Activated T-cell treated with anti-CD3 and anti-CD28 coated beads, Interleukin-2, amount 50 U/mL, for 4 hours (primary cell): ENCODE measurements at regions not wholly inside any gene's neighbourhood (a gene's known extent, or its start where the extent isn't known, plus 50 kb on each side); places are given as distances from the start of the nearest gene placed in this dataset.
"Not testable (repeated sequence)": the region's sequence is repeated elsewhere in the genome, so short reads cannot be mapped to it uniquely, and the experiment has no call there.

Source experiments
- ATAC-seq, 2 donors: fragments of 200-7000 bp; cut with Tn5 transposase; one replicate each; pipeline ENCODE4 v1.10.0; 2021
- DNase-seq: peaks from one replicate; pipeline ENCODE4 v3.0.0-alpha.2; 2020
- H3K27me3 Mint-ChIP-seq: one replicate; pipeline ENCODE4 v1.8.0; 2021; ENCODE audit warnings: low read depth, mixed read lengths
- H3K36me3 Mint-ChIP-seq: one replicate; pipeline ENCODE4 v1.8.0; 2022; ENCODE audit warnings: mixed read lengths; ENCODE audit not compliant: insufficient read depth
- H3K4me1 Mint-ChIP-seq: one replicate; pipeline ENCODE4 v1.8.0; 2021; ENCODE audit warnings: low read depth, mixed read lengths
- H3K4me3 Mint-ChIP-seq: one replicate; pipeline ENCODE4 v1.8.0; 2021; ENCODE audit warnings: mild to moderate bottlenecking, moderate library complexity, mixed read lengths
- H3K9me3 Mint-ChIP-seq: one replicate; pipeline ENCODE4 v1.8.0; 2021; ENCODE audit warnings: mixed read lengths

- Mint-ChIP-seq H3K4me3 (no peak overlapping the region), H3K27me3 (no peaks in the 10 kb centered on the region), H3K4me1 (no peaks in the 10 kb centered on the region), H3K36me3 (no peaks in the 10 kb centered on the region), H3K9me3 (peaks cover 3% of the 10 kb centered on the region)
- ATAC-seq (no peak), DNase-seq (no peak)
Observed at GRCh38 chrX:81857192-81857591, 655.3 kb downstream of the SH3BGRL start.

GRCh38 chrX:81866873-81867272 lies 665.0 kb downstream of the SH3BGRL start:
- ATAC-seq (no peak), DNase-seq (no peak)
- peaks cover 12% of the 10 kb centered on the region for H3K9me3 Mint-ChIP-seq
- H3K27me3 Mint-ChIP-seq = no peaks in the 10 kb centered on the region
- H3K4me1 Mint-ChIP-seq = no peaks in the 10 kb centered on the region
- H3K36me3 Mint-ChIP-seq = no peaks in the 10 kb centered on the region
- no peak overlapping the region for H3K4me3 Mint-ChIP-seq

GRCh38 chrX:81868979-81869378 lies 667.1 kb downstream of the SH3BGRL start:
- Mint-ChIP-seq H3K36me3 (no peaks in the 10 kb centered on the region), H3K27me3 (no peaks in the 10 kb centered on the region), H3K9me3 (peaks cover 9% of the 10 kb centered on the region), H3K4me1 (no peaks in the 10 kb centered on the region), H3K4me3 (no peak overlapping the region)
- no peak for ATAC-seq
- DNase-seq = no peak

GRCh38 chrX:81874807-81875206 lies 672.9 kb downstream of the SH3BGRL start:
- H3K4me3 Mint-ChIP-seq = no peak overlapping the region
- no peaks in the 10 kb centered on the region for H3K36me3 Mint-ChIP-seq
- H3K9me3 Mint-ChIP-seq = no peaks in the 10 kb centered on the region
- no peaks in the 10 kb centered on the region for H3K27me3 Mint-ChIP-seq
- ATAC-seq (no peak), DNase-seq (no peak)
- no peaks in the 10 kb centered on the region for H3K4me1 Mint-ChIP-seq

- H3K4me3 Mint-ChIP-seq = no peak overlapping the region
- H3K4me1 Mint-ChIP-seq = no peaks in the 10 kb centered on the region
- DNase-seq = no peak
- no peak for ATAC-seq
- no peaks in the 10 kb centered on the region for H3K9me3 Mint-ChIP-seq
- H3K27me3 Mint-ChIP-seq = no peaks in the 10 kb centered on the region
- H3K36me3 Mint-ChIP-seq = no peaks in the 10 kb centered on the region
Observed at GRCh38 chrX:81875800-81876199, 673.9 kb downstream of the SH3BGRL start.

- no peak for ATAC-seq
- no peaks in the 10 kb centered on the region for H3K9me3 Mint-ChIP-seq
- no peak overlapping the region for H3K4me3 Mint-ChIP-seq
- no peaks in the 10 kb centered on the region for H3K4me1 Mint-ChIP-seq
- no peaks in the 10 kb centered on the region for H3K36me3 Mint-ChIP-seq
- no peak for DNase-seq
- no peaks in the 10 kb centered on the region for H3K27me3 Mint-ChIP-seq
Observed at GRCh38 chrX:81876437-81876836, 674.5 kb downstream of the SH3BGRL start.

- no peak overlapping the region for H3K4me3 Mint-ChIP-seq
- no peaks in the 10 kb centered on the region for H3K36me3 Mint-ChIP-seq
- H3K9me3 Mint-ChIP-seq = no peaks in the 10 kb centered on the region
- no peaks in the 10 kb centered on the region for H3K27me3 Mint-ChIP-seq
- H3K4me1 Mint-ChIP-seq = no peaks in the 10 kb centered on the region
- ATAC-seq = no peak
- no peak for DNase-seq
Observed at GRCh38 chrX:81890521-81890920, 688.6 kb downstream of the SH3BGRL start.

- Mint-ChIP-seq H3K36me3 (no peaks in the 10 kb centered on the region), H3K4me1 (no peaks in the 10 kb centered on the region), H3K4me3 (no peak overlapping the region), H3K9me3 (no peaks in the 10 kb centered on the region), H3K27me3 (no peaks in the 10 kb centered on the region)
- ATAC-seq = no peak
- no peak for DNase-seq
Observed at GRCh38 chrX:81900522-81900921, 698.6 kb downstream of the SH3BGRL start.

GRCh38 chrX:81925812-81926211 lies 723.9 kb downstream of the SH3BGRL start:
- no peaks in the 10 kb centered on the region for H3K36me3 Mint-ChIP-seq
- H3K9me3 Mint-ChIP-seq = no peaks in the 10 kb centered on the region
- ATAC-seq = no peak

GRCh38 chrX:81945911-81946310 lies 744.0 kb downstream of the SH3BGRL start:
- not testable (repeated sequence) for ATAC-seq, H3K4me3 Mint-ChIP-seq, H3K4me1 Mint-ChIP-seq, H3K36me3 Mint-ChIP-seq, H3K9me3 Mint-ChIP-seq, DNase-seq, H3K27me3 Mint-ChIP-seq

More at GRCh38 chrX:81925812-81926211, 723.9 kb downstream of the SH3BGRL start:
- no peaks in the 10 kb centered on the region for H3K27me3 Mint-ChIP-seq
- DNase-seq = no peak
- H3K4me1 Mint-ChIP-seq = no peaks in the 10 kb centered on the region
- H3K4me3 Mint-ChIP-seq = no peak overlapping the region

GRCh38 chrX:81957318-81957717 lies 755.4 kb downstream of the SH3BGRL start:
- Mint-ChIP-seq H3K27me3 (no peaks in the 10 kb centered on the region), H3K36me3 (no peaks in the 10 kb centered on the region), H3K4me1 (no peaks in the 10 kb centered on the region), H3K9me3 (no peaks in the 10 kb centered on the region), H3K4me3 (no peak overlapping the region)
- ATAC-seq (no peak), DNase-seq (no peak)

- no peaks in the 10 kb centered on the region for H3K4me1 Mint-ChIP-seq
- no peak for ATAC-seq
Observed at GRCh38 chrX:81957900-81958545, 756.1 kb downstream of the SH3BGRL start.

GRCh38 chrX:81959964-81960363 lies 758.1 kb downstream of the SH3BGRL start:
- DNase-seq (no peak), ATAC-seq (no peak)
- H3K9me3 Mint-ChIP-seq = no peaks in the 10 kb centered on the region
- no peaks in the 10 kb centered on the region for H3K4me1 Mint-ChIP-seq
- no peak overlapping the region for H3K4me3 Mint-ChIP-seq
- H3K36me3 Mint-ChIP-seq = no peaks in the 10 kb centered on the region
- H3K27me3 Mint-ChIP-seq = no peaks in the 10 kb centered on the region

More at GRCh38 chrX:81957900-81958545, 756.1 kb downstream of the SH3BGRL start:
- no peak for DNase-seq
- Mint-ChIP-seq H3K36me3 (no peaks in the 10 kb centered on the region), H3K4me3 (no peak overlapping the region), H3K27me3 (no peaks in the 10 kb centered on the region), H3K9me3 (no peaks in the 10 kb centered on the region)

GRCh38 chrX:81974413-81974812 lies 772.5 kb downstream of the SH3BGRL start:
- not testable (repeated sequence) for H3K4me1 Mint-ChIP-seq, H3K9me3 Mint-ChIP-seq, H3K4me3 Mint-ChIP-seq, ATAC-seq, H3K36me3 Mint-ChIP-seq, H3K27me3 Mint-ChIP-seq, DNase-seq

GRCh38 chrX:81979806-81980515 lies 778.1 kb downstream of the SH3BGRL start:
- ATAC-seq (no peak), DNase-seq (no peak)
- H3K4me1 Mint-ChIP-seq = no peaks in the 10 kb centered on the region
- H3K27me3 Mint-ChIP-seq = no peaks in the 10 kb centered on the region
- H3K9me3 Mint-ChIP-seq = no peaks in the 10 kb centered on the region
- H3K36me3 Mint-ChIP-seq = no peaks in the 10 kb centered on the region
- H3K4me3 Mint-ChIP-seq = no peak overlapping the region
